Neural progenitor cell (in vitro differentiated cells): ENCODE measurements at regions not wholly inside any gene's neighbourhood (a gene's known extent, or its start where the extent isn't known, plus 50 kb on each side); places are given as distances from the start of the nearest gene placed in this dataset.

ENCODE experiments used
- CTCF ChIP-seq: fragments of 200-600 bp; sonication (generic); IDR thresholded peaks from 2 replicates; pipeline ENCODE4 v1.5.1; 2017; ENCODE audit warnings: antibody characterized with exemption, mild to moderate bottlenecking
- EZH2 ChIP-seq: fragments of 200-600 bp; sonication (generic); IDR thresholded peaks from 2 replicates; pipeline ENCODE4 v1.6.1; 2017; ENCODE audit warnings: antibody characterized with exemption, mild to moderate bottlenecking, moderate library complexity

- no peak for TF ChIP-seq EZH2
- TF ChIP-seq CTCF, result no peak
Observed at GRCh38 chr3:193809106-193809505, 216.1 kb downstream of the OPA1 start.
